Myocyte (in vitro differentiated cells): ENCODE measurements at regions not wholly inside any gene's neighbourhood (a gene's known extent, or its start where the extent isn't known, plus 50 kb on each side); places are given as distances from the start of the nearest gene placed in this dataset.

Source experiments
- DNase-seq: peaks from one replicate; pipeline ENCODE4 v3.0.0-alpha.2; 2012; ENCODE audit warnings: low read depth

- DNase-seq: peak; percentile 26
Measured at GRCh38 chr6:132101535-132101934, 150.4 kb upstream of the CCN2 start.

GRCh38 chr6:132100388-132100990, 149.3 kb upstream of the CCN2 start:
- DNase-seq: peak; percentile 14

GRCh38 chr6:132096996-132097395, 145.8 kb upstream of the CCN2 start:
- DNase-seq: no peak

- no peak for DNase-seq
Measured at GRCh38 chr6:132096245-132096644, 145.1 kb upstream of the CCN2 start.

GRCh38 chr6:132089173-132089572, 138.0 kb upstream of the CCN2 start:
- DNase-seq: no peak

GRCh38 chr6:132088150-132088549, 137.0 kb upstream of the CCN2 start:
- DNase-seq: no peak

GRCh38 chr6:132087391-132087790, 136.2 kb upstream of the CCN2 start:
- no peak for DNase-seq

- DNase-seq: no peak
Measured at GRCh38 chr6:132085731-132086130, 134.6 kb upstream of the CCN2 start.

GRCh38 chr6:132084811-132085509, 133.8 kb upstream of the CCN2 start:
- peak; percentile 78 for DNase-seq

- no peak for DNase-seq
Measured at GRCh38 chr6:132082421-132082820, 131.2 kb upstream of the CCN2 start.

- no peak for DNase-seq
Measured at GRCh38 chr6:132081338-132081737, 130.2 kb upstream of the CCN2 start.

- DNase-seq: no peak
Measured at GRCh38 chr6:132079286-132079685, 128.1 kb upstream of the CCN2 start.

GRCh38 chr6:132076452-132076851, 125.3 kb upstream of the CCN2 start:
- no peak for DNase-seq

GRCh38 chr6:132072831-132073230, 121.7 kb upstream of the CCN2 start:
- DNase-seq: no peak

- DNase-seq: no peak
Measured at GRCh38 chr6:132072271-132072670, 121.1 kb upstream of the CCN2 start.

GRCh38 chr6:132070356-132070755, 119.2 kb upstream of the CCN2 start:
- DNase-seq: peak; percentile 61

- DNase-seq: no peak
Measured at GRCh38 chr6:132068766-132069165, 117.6 kb upstream of the CCN2 start.

GRCh38 chr6:132067286-132067685, 116.1 kb upstream of the CCN2 start:
- no peak for DNase-seq

- DNase-seq: no peak
Measured at GRCh38 chr6:132065556-132065955, 114.4 kb upstream of the CCN2 start.

GRCh38 chr6:132063738-132064137, 112.6 kb upstream of the CCN2 start:
- peak; percentile 49 for DNase-seq

- no peak for DNase-seq
Measured at GRCh38 chr6:132063204-132063603, 112.0 kb upstream of the CCN2 start.

- no peak for DNase-seq
Measured at GRCh38 chr6:132062626-132063025, 111.5 kb upstream of the CCN2 start.

- DNase-seq: no peak
Measured at GRCh38 chr6:132061381-132061780, 110.2 kb upstream of the CCN2 start.
